ENCODE measurements at regions not wholly inside any gene's neighbourhood (a gene's known extent, or its start where the extent isn't known, plus 50 kb on each side); places are given as distances from the start of the nearest gene placed in this dataset.
"Not testable (repeated sequence)": the region's sequence is repeated elsewhere in the genome, so short reads cannot be mapped to it uniquely, and the experiment has no call there.

DNA sequence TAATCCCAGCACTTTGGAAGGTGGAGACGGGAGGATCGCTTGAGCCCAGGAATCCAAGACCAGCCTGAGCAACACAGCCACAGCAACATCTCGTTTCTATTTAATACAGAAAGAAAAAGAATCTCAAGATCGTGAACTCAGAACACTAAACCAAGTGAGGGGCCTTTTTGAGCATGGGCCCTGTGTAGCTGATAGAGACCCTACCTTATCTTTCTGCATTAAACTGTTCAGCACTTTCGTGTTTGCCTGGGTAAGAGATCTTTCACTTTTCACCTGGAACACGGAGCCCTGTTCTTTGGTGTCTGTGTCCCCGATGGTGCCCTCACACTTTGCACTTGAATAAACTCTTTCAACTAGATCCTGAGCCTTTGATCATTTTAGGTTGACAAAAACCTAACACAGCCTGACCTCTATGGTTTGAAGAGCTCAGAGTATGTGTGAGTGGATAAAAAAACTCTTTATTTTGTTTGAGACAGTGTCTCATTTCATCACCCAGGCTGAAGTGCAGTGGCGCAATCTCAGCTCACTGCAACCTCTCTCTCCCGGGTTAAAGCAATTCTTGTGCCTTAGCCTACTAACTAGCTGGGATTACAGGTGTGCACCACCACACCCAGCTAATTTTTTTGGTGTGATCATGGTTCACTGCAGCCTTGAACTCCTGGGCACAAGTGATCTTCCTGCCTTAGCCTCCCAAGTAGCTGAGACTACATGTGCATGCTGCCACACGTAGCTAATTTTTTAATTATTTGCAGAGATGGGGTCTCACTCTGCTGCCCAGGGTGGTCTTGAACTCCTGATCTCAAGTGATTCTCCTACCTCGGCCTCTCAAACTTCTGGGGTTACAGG lies 83.8 kb upstream of the GRIN2A start:
- H3K79me2 ChIP-seq (ENCODE audit: low read length): no peaks in the 10 kb centered on the region
- no peaks in the 10 kb centered on the region for H3K36me3 ChIP-seq (ENCODE audit: insufficient read depth, low read length)
- H3K9ac ChIP-seq (ENCODE audit: low read length): no peak overlapping the region
- no peak overlapping the region for H3K4me2 ChIP-seq (ENCODE audit: low read depth, low read length, poor library complexity, severe bottlenecking)
- no peak for DNase-seq
- no peak overlapping the region for H2AFZ ChIP-seq (ENCODE audit: low read length)
- no peaks in the 10 kb centered on the region for H3K27me3 ChIP-seq (ENCODE audit: low read length)
- H3K4me1 ChIP-seq (ENCODE audit: low read length): no peaks in the 10 kb centered on the region
- H3K4me3 ChIP-seq (ENCODE audit: low read length): no peak overlapping the region
- no peaks in the 10 kb centered on the region for H4K20me1 ChIP-seq (ENCODE audit: insufficient read depth, low read depth, low read length)
- no peak overlapping the region for H3K27ac ChIP-seq (ENCODE audit: low read length)
- H3K9me2 ChIP-seq (replicated peaks; ENCODE audit: insufficient read depth, low read length): no peaks in the 10 kb centered on the region
- H3K9me3 ChIP-seq (ENCODE audit: low read length): no peaks in the 10 kb centered on the region

DNA sequence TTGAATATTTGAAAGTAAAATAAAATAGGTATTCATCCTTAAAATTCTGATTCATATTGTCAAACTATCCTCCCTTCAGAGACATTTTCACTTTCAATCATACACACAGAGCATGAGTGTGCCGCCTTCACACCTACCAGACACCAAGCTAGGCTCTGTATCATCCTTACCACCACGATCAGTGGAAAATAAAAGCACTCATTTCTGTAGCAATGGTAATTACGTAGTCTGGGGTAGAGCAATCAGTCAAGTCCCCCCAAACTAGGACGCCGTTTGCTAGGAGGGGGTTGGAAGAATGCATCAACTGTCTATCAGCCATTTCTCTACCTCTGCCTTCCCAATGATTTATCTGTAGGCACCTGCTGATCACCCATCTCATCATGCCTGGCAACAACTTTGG lies 84.6 kb upstream of the GRIN2A start:
- H3K4me2 ChIP-seq (ENCODE audit: low read depth, low read length, poor library complexity, severe bottlenecking): no peak overlapping the region
- H3K79me2 ChIP-seq (ENCODE audit: low read length): no peaks in the 10 kb centered on the region
- DNase-seq: no peak
- H2AFZ ChIP-seq (ENCODE audit: low read length): no peak overlapping the region
- no peaks in the 10 kb centered on the region for H3K27me3 ChIP-seq (ENCODE audit: low read length)
- H3K4me1 ChIP-seq (ENCODE audit: low read length): no peaks in the 10 kb centered on the region
- H3K9me2 ChIP-seq (replicated peaks; ENCODE audit: insufficient read depth, low read length): no peaks in the 10 kb centered on the region
- no peaks in the 10 kb centered on the region for H4K20me1 ChIP-seq (ENCODE audit: insufficient read depth, low read depth, low read length)
- no peak overlapping the region for H3K27ac ChIP-seq (ENCODE audit: low read length)
- H3K9me3 ChIP-seq (ENCODE audit: low read length): no peaks in the 10 kb centered on the region
- no peaks in the 10 kb centered on the region for H3K36me3 ChIP-seq (ENCODE audit: insufficient read depth, low read length)
- H3K4me3 ChIP-seq (ENCODE audit: low read length): no peak overlapping the region
- H3K9ac ChIP-seq (ENCODE audit: low read length): no peak overlapping the region

DNA sequence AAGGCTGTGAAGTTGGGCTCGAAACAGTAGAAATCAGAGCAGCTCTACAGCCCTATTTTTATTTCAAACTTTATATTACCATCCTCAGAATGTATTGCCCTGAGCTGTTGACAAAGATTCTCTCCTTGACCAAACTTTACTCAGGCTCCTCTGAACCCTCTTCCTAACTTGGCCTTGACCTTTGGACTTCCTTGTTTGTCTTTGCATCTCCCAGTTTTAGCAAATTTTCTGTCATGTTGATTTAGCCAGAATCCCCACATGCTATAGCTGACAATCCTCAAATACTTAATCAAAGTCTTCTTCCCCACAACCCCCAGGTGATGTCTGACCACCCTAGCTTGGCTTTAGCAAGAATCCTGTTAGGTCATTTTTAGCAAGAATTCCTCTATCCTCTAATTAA lies 87.4 kb upstream of the GRIN2A start:
- no peak for DNase-seq
- Histone ChIP-seq H2AFZ (ENCODE audit: low read length) (no peak overlapping the region), H3K27ac (ENCODE audit: low read length) (no peak overlapping the region), H3K9ac (ENCODE audit: low read length) (no peak overlapping the region), H3K4me3 (ENCODE audit: low read length) (no peak overlapping the region), H3K27me3 (ENCODE audit: low read length) (no peaks in the 10 kb centered on the region), H3K79me2 (ENCODE audit: low read length) (no peaks in the 10 kb centered on the region), H3K4me1 (ENCODE audit: low read length) (no peaks in the 10 kb centered on the region), H3K9me2 (replicated peaks; ENCODE audit: insufficient read depth, low read length) (no peaks in the 10 kb centered on the region), H3K9me3 (ENCODE audit: low read length) (no peaks in the 10 kb centered on the region), H3K4me2 (ENCODE audit: low read depth, low read length, poor library complexity, severe bottlenecking) (no peak overlapping the region), H4K20me1 (ENCODE audit: insufficient read depth, low read depth, low read length) (no peaks in the 10 kb centered on the region), H3K36me3 (ENCODE audit: insufficient read depth, low read length) (no peaks in the 10 kb centered on the region)

DNA sequence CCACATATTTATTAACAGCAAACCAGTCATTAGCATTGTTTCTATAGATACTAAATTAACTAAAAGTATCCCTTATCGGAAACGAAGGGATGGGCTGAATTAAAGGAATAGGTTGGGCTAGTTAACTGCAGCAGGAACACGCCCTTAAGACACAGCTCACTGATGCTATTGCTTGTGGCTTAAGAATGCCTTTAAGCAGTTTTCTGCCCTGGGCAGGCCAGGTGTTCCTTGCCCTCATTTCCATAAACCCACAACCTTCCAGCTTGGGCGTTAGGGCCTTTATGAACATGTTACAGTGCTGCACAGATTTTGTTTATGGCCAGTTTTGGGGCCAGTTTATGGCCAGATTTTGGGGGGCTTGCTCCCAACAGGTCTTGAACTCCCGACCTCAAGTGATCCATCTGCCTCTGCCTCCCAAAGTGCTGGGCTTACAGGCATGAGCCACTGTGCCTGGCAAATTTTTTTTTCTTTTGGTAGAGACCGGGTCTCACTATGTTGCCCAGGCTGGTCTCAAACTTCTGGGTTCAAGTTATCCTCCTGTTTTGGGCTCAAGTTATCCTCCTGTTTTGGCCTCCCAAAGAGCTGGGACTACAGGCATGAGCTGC lies 90.1 kb upstream of the GRIN2A start:
- H3K79me2 ChIP-seq (ENCODE audit: low read length); H3K27me3 ChIP-seq (ENCODE audit: low read length); H3K9me3 ChIP-seq (ENCODE audit: low read length); H3K36me3 ChIP-seq (ENCODE audit: insufficient read depth, low read length); H3K4me2 ChIP-seq (ENCODE audit: low read depth, low read length, poor library complexity, severe bottlenecking); H3K9me2 ChIP-seq (replicated peaks; ENCODE audit: insufficient read depth, low read length); DNase-seq; H3K9ac ChIP-seq (ENCODE audit: low read length); H3K27ac ChIP-seq (ENCODE audit: low read length); H3K4me3 ChIP-seq (ENCODE audit: low read length); H2AFZ ChIP-seq (ENCODE audit: low read length); H4K20me1 ChIP-seq (ENCODE audit: insufficient read depth, low read depth, low read length); H3K4me1 ChIP-seq (ENCODE audit: low read length): not testable (repeated sequence)

DNA sequence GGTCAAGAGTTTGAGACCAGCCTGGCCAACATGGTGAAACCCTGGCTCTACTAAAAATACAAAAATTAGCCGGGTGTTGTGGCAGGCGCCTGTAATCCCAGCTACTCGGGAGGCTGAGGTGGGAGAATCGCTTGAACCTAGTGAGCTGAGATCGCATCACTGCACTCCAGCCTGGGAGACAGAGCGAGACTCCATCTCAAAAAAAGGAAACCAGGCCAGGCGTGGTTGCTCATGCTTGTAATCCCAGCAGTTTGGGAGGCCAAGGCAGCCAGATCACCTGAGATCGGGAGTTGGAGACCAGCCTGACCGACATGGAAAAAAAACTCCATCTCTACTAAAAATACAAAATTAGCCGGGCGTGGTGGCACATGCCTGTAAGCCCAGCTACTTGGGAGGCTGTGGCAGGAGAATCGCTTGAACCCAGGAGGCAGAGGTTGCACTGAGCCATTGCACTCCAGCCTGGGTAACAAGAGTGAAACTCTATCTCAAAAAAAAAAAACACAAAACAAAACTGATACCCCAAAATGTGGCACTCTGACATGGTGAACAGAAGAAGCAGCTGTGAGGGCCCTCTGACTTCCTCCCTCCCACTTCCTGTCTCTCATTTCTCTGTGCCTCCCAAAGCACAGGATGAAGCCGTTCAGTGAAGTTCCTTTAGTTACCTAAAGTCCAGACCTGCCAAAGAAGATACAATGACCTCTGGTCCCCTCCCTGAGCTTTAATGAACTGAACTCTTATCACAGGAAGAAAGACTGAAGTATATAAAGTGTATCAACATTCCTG lies 93.2 kb upstream of the GRIN2A start:
- H3K9me2 ChIP-seq (replicated peaks; ENCODE audit: insufficient read depth, low read length); H3K9ac ChIP-seq (ENCODE audit: low read length); H3K79me2 ChIP-seq (ENCODE audit: low read length); H3K9me3 ChIP-seq (ENCODE audit: low read length); H3K27me3 ChIP-seq (ENCODE audit: low read length); H3K4me1 ChIP-seq (ENCODE audit: low read length); H4K20me1 ChIP-seq (ENCODE audit: insufficient read depth, low read depth, low read length); H3K4me2 ChIP-seq (ENCODE audit: low read depth, low read length, poor library complexity, severe bottlenecking); H3K4me3 ChIP-seq (ENCODE audit: low read length); H3K36me3 ChIP-seq (ENCODE audit: insufficient read depth, low read length); H3K27ac ChIP-seq (ENCODE audit: low read length): not testable (repeated sequence)
- peak; percentile 43 for DNase-seq
- peak overlapping the region; percentile 98 for H2AFZ ChIP-seq (ENCODE audit: low read length)

DNA sequence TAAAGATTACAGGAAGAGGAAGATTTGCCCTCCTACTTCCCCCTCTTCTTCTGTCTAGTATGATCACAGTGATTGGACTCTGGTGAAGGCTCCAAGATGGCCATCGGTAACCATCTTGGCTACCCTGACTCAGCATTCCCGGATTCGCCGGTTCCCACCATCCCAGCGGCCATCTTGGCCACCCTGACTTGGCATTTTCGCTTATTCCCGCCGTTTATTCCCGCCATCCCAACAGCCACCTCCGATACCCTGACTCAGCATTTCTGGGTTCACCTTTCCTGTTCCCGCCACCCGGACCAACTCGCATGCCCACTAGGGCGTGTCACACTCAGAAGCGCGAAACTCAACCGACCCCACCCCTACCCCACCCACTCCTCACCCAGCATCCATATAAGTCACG lies 95.4 kb upstream of the GRIN2A start:
- H3K27me3 ChIP-seq (ENCODE audit: low read length): no peaks in the 10 kb centered on the region

DNA sequence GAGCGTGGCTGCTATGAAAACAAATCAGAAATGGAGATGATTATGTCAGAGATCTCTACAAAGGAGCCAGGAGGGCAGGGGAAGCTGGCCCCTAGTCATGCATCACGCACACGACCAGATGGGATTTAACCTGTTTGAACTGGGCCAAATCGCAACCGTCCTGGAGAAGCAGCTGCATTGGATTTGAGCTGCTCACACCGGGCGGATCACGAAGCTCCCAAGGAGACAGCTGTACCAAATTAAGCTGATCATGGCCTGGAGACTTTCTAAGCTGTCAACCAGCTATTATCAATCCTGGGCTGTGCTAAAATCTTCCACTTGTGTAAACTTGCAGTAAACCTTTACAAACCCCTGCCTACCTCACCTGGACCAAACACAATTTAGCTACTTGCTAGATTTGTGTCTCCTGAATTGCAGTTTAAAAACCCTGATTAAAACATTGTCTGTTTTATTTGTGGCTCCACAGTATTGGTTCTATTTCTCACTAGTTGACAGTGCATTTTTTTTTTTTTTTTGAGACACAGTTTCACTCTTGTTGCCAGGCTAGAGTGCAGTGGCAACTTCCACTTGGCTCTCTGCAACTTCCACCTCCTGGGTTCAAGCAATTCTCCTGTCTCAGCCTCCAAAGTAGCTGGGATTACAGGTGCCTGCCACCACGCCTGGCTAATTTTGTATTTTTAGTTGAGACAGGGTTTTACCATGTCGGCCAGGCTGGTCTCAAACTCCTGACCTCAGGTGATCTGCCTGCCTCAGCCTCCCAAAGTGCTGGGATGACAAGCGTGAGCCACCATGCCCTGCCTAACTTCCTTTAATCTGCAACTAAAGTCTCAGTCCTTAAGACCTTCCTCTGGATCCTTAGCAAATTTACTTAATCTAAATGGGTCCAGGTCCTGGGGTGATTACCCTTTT lies 98.3 kb upstream of the GRIN2A start:
- H3K9me2 ChIP-seq (replicated peaks; ENCODE audit: insufficient read depth, low read length): no peaks in the 10 kb centered on the region
- no peaks in the 10 kb centered on the region for H3K79me2 ChIP-seq (ENCODE audit: low read length)
- no peaks in the 10 kb centered on the region for H3K36me3 ChIP-seq (ENCODE audit: insufficient read depth, low read length)
- H3K4me1 ChIP-seq (ENCODE audit: low read length): peaks cover 3% of the 10 kb centered on the region
- no peak overlapping the region for H3K27ac ChIP-seq (ENCODE audit: low read length)
- H3K4me2 ChIP-seq (ENCODE audit: low read depth, low read length, poor library complexity, severe bottlenecking): no peak overlapping the region
- no peak overlapping the region for H2AFZ ChIP-seq (ENCODE audit: low read length)
- no peak for DNase-seq
- H4K20me1 ChIP-seq (ENCODE audit: insufficient read depth, low read depth, low read length): no peaks in the 10 kb centered on the region
- no peak overlapping the region for H3K4me3 ChIP-seq (ENCODE audit: low read length)
- H3K9ac ChIP-seq (ENCODE audit: low read length): no peak overlapping the region
- no peaks in the 10 kb centered on the region for H3K27me3 ChIP-seq (ENCODE audit: low read length)
- H3K9me3 ChIP-seq (ENCODE audit: low read length): no peaks in the 10 kb centered on the region

More for the DNA sequence above, 95.4 kb upstream of the GRIN2A start:
- H3K4me3 ChIP-seq (ENCODE audit: low read length): no peak overlapping the region
- no peaks in the 10 kb centered on the region for H3K9me3 ChIP-seq (ENCODE audit: low read length)
- H4K20me1 ChIP-seq (ENCODE audit: insufficient read depth, low read depth, low read length): no peaks in the 10 kb centered on the region
- H3K4me2 ChIP-seq (ENCODE audit: low read depth, low read length, poor library complexity, severe bottlenecking): no peak overlapping the region
- no peak overlapping the region for H3K9ac ChIP-seq (ENCODE audit: low read length)
- no peak for DNase-seq
- no peaks in the 10 kb centered on the region for H3K9me2 ChIP-seq (replicated peaks; ENCODE audit: insufficient read depth, low read length)
- H3K4me1 ChIP-seq (ENCODE audit: low read length): peaks cover 5% of the 10 kb centered on the region
- H3K79me2 ChIP-seq (ENCODE audit: low read length): no peaks in the 10 kb centered on the region
- H2AFZ ChIP-seq (ENCODE audit: low read length): no peak overlapping the region
- no peak overlapping the region for H3K27ac ChIP-seq (ENCODE audit: low read length)
- no peaks in the 10 kb centered on the region for H3K36me3 ChIP-seq (ENCODE audit: insufficient read depth, low read length)
